Fibroblast of the conjunctiva (primary cell): ENCODE measurements at regions not wholly inside any gene's neighbourhood (a gene's known extent, or its start where the extent isn't known, plus 50 kb on each side); places are given as distances from the start of the nearest gene placed in this dataset.
"Not testable (repeated sequence)": the region's sequence is repeated elsewhere in the genome, so short reads cannot be mapped to it uniquely, and the experiment has no call there.

Source experiments
- DNase-seq: peaks from one replicate; pipeline ENCODE4 v3.0.0-alpha.2; 2010; ENCODE audit warnings: low read depth

DNA sequence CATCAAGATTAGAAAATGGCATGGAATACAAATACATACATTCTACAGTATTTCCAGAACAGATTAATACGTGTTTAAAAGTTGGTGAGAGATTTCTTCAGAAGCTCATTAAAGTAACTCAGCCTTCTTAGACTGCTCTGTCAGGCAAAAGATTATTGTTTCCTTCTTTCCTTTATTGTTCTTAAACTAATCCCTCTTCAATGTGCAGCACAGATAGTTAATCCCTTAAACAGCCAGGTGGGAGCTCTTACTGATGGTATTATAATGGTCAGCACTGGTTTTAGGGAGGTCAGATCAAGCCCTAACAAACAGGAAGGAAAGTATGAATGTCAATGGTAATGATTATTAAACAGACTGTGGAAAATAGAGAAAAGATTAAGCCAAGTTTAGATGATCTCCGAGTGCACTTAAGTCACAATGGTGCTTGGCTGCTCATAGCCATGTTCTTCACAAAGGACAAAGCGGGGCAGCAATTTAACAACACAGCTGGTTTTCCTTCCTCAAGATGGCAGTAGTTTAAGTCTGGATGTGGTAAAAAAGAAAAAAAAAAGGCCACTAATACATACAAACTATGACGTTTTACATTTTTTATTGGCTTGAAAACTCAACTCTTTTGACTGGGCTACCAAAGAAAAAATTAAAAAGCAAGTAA lies 992.6 kb downstream of the PCDH9 start:
- no peak for DNase-seq

DNA sequence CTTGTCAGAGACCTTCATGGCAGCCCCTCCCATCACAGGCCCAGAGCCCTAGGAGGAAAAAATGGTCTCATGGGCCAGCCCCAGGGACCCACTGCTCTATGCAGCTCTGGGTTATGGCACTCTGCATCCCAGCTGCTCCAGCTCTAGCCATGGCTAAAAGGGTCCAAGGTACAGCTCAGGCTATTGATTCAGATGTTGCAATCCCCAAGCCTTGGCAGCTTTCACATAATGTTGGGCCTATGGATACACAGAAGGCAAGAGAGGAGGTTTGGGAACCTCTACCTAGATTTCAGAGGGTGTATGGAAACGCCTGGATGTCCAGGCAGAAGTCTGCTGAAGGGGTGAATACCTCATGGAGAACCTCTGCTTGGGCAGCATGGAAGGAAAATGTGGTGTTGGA lies 996.0 kb downstream of the PCDH9 start:
- DNase-seq = no peak

DNA sequence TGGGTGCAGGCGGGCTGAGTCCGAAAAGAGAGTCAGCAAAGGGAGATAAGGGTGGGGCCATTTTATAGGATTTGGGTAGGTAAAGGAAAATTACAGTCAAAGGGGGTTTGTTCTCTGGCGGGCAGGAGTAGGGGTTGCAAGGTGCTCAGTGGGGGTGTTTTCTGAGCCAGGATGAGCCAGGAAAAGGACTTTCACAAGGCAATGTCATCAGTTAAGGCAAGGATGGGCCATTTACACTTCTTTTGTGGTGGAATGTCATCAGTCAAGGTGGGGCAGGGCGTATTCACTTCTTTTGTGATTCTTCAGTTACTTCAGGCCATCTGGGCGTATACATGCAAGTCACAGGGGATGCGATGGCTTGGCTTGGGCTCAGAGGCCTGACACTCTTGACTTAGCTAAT lies 998.2 kb downstream of the PCDH9 start:
- not testable (repeated sequence) for DNase-seq

DNA sequence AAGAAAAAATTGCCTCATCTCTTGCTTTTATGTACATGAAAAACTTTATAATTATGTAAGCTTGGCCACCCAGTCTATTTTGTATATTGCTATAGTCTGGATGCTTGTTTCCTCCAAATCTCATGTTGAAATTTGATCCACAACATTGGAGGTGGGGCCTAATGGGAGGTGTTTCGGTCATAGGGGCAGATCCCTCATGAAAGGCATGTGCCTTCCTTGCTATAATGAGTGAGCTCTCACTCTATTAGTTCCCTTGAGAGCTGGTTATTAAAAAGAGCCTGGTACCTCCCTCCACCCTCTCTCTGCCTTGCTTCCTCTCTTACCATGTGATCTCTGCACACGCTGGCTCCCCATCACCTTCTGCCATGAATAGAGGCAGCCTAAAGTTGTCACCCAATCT lies 1005.1 kb downstream of the PCDH9 start:
- no peak for DNase-seq

DNA sequence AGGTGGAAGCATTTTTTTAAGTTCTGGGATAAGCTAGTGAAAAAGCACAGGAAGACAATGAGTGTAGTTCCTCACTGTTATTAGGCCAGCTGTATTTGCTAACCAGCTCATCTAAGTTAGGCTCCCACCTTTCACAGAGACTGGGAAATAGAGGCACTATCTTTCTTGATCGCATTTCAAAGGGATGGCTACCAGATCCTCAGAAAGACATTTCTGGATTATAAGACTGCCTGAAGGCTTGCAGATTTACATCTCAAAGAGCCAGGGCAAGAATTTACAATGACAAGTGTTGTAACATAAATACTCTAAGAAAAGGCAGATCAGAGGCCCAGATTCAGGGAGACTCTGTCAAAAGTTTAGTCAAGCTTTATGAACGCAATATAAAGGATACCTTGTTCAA lies 1005.5 kb downstream of the PCDH9 start:
- DNase-seq = no peak

DNA sequence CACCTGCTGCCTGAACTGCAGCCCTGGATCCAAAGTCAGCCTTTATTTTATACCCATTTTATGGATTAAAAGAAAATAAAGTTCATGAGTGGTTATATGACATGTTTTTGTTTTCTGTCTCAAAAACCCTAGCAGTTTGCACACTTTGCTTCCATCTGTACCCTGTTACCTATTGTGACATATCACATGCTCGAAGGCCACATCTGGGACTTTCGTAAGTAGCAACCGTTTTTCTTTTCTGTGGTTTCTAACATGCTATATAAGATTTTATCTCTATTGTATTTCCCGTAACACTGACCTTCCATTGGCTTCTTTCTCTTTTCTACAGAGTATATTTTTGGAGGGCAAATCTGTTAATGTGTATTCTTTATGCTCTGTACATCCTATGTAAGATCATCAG lies 1007.2 kb downstream of the PCDH9 start:
- no peak for DNase-seq

DNA sequence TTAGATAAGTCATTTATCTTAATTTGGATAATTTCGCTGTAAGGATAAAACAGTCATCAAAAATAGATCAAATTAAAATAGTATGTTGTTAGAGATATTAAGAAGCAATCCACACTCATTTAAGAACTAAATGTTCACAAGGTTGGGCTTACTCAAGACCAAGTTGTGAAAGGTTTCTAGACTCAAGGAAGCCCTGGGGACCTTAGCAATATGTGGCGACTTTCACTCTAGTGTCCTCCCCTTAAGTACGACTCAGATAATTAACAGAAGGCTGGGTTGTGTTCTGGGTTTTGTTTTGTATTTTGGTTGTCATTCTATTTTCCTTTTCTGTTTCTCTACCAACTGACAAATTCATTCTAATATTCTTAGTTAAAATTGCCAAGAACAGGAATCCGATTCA lies 1008.0 kb downstream of the PCDH9 start:
- DNase-seq = no peak

DNA sequence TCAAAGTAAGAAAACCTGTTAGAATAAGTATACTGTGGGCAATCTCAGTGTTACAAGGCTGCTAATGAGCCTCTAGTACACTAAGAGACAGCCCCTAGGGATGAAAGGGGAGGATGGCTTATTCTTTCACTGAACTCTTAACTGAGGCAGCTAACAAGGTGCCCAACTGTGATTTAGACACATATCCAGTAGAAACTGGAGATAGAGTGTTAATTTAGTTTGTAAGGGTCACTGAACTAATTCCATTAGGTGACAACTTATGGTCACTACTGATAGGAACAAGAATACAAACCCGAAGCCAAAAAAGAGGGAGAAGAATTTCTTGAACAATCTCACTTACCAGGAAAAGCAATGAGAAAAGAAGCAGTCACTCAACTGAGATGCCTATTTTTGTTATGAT lies 1010.6 kb downstream of the PCDH9 start:
- DNase-seq = no peak

DNA sequence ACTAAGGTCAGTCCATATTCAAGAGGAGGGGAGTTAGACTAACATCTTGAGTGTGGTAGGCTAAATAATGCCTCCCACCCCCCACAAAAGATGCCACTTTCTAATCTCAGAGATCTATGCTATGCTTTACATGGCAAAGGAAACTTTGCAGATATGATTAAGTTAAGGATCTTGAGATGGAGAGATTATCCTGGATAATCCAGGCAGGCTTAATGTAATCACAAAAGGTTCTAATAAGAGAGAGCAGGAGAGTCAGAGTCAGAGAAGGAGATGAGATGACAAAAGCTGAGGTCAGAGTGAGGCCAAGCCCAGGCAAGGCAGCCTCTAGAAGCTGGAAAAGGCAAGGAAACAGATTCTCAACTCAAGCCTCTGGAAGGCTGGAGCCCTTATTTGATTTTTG lies 1011.6 kb downstream of the PCDH9 start:
- no peak for DNase-seq

DNA sequence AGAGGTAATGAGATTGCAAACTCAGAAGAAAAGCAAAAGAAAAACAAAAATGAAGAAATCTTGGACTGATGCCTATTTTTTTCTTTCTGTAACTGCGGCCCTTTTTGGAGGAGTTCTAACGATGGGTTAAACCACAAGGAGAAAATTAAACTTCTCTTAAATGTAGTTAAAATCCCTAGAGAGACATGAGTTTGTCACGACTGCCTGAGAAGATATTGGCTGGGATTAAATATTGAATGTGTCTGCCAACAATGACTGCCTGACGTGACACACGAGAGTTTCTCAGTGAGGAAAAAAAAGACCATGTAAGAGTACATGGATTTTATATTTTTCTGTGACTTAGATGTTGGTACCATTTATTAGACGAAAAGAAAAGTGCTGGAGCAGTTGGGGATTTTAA lies 1013.4 kb downstream of the PCDH9 start:
- no peak for DNase-seq

DNA sequence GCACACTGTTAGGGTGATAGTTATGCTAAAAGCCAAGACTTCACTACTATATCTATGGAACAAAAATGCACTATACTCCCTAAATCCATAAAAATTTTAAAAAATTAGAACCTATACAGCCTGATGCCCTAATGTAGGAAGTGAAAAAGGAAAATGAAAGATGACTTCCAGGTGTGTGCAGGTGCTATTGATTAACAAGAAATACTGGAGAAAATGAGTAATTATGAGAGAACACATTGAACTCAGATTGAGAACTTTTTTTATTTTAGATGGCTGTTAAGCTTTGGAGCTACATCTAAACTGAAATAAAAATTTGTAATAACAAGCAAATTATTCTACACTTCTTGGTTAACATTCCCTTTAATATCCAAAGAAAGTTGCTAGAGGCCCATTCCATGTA lies 1015.7 kb downstream of the PCDH9 start:
- DNase-seq = no peak

DNA sequence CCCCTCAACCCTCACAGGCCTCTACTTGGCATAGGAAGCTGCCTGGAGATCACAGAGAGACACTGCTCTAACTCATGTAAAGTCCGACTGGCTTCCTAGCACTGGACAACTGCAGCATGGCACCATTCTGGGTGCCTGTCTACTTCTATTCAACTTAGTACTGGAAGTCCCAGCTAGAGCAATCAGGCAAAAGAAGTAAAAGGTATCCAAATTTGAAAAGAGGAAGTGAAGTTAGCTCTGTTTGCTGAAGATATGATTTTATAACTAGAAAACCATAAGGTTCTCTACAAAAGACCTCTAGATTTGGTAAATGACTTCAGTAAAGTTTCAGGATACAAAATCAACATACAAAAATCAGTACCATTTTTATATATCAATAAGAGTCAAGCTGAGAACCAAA lies 1017.6 kb downstream of the PCDH9 start:
- no peak for DNase-seq

DNA sequence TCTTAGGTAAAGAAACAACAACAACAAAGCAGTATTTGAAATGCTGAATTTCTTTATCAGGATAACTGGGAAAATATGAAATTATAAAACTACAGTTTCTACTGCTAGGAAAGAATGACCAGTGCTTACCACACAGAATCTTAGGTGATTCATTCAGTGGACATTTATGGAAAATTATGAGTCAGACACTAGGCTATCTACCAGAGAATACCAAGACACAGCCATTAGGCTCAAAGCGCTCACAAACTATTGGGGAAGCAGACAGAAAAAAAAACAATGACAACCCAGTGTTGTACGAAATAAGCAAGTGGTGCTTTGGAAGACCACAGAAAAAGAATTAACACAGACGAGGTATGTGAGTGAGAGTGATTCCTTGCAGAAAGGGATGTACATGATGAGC lies 1019.5 kb downstream of the PCDH9 start:
- peak; percentile 81 for DNase-seq

DNA sequence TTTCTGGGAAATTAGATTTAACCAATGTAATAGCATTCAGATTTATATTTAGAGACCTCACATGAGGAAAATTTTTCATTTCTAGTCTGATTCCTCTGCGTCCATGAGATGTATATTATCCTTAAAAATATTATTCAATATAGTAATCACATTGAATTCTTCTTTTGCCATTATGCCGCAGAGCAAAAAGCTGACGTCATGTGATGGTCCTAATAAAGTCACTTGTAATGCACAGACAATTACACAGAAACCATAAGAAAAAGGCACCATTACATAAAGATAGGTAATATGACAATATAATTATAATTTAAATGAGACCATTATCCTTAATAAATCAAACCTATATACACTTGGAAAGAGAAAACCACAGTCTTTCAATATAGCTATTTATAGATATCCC lies 1021.5 kb downstream of the PCDH9 start:
- DNase-seq = no peak

DNA sequence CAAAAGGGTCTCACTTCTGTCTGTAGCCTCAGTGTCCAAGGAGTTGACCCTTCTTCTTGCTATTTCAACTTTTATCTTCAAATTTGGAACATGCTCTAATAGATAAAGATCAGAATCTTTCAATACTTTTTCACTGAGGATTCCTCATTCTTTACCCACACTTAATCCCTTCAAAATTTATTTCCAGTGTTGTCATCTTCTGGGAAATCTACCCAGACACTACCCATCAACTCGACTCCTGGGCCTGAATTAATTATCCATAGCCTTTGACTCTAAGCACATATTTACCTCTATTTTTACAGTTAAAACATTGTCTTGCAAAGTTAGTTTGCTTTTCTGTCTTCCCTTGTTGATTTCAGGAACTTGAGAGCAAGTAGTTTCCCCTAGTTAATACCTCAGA lies 1022.5 kb downstream of the PCDH9 start:
- DNase-seq = no peak

DNA sequence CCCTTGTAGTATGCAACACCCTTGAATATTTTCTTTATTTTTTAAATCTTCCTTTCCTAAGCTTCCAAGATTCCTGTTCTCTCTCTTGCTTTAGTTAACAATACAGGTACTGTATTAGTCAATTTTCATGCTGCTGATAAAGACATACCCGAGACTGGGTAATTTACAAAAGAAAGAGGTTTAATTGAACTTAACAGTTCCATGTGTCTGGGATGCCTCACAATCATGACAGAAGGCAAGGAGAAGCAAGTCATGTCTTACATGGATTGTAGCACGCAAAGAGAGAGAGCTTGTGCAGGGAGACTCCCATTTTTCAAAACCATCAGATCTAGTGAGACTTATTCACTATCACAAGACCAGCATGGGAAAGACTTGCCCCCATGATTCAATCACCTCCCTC lies 1024.3 kb downstream of the PCDH9 start:
- no peak for DNase-seq

DNA sequence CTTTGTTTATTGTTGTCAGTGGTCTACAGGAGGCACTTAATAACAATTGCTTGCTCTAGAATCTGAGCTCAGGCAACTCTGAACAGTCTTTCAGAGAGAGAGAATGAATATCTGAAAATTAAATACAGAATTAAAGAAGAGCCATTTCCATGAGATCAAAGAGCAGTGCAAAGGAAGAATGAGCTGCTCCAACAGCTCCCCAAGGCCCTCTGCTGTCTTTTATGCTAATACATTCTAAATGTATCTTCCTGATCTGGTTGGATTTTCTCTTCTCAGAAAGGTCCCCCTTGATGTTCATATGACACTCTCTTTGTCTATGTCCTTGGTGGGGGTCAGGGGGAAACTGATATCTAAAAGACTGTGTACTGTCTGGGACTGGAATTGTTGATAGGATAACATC lies 1029.6 kb downstream of the PCDH9 start:
- DNase-seq = no peak

DNA sequence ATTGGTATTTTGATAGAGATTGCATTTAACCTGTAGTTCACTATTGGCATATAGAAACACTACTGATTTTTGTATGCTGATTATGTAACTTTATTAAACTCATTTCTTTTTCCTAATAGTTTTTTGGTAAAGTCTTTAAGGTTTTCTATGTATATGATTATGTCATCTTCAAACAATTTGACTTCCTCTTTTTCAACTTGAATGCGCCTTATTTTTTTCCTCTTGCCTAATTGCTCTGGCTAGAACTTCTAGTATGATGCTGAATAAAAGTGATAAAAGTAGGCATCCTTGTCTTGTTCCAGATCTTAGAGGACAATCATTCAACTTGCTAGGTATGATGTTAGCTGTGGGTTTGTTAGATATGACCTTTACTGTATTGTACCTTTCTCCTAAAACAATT lies 1034.9 kb downstream of the PCDH9 start:
- DNase-seq = no peak

DNA sequence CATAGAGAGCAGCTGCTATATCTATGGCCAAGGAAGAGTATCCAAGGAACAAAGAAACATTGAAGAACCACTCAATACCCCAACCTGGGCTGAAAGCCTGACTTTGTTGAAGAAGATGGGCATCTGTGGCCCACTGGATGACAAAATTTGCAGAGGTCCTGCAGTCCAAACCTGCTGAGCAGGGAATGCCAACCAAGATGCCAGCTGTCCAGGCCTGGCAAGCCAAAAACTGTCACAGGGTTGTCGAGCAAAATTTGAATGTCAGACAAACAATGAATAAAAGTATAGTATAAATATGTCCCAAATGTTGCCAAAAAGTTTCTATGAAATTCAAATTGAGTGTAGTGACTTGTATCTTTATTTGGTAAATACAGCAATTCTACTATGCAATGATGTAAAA lies 1040.2 kb downstream of the PCDH9 start:
- DNase-seq = no peak

DNA sequence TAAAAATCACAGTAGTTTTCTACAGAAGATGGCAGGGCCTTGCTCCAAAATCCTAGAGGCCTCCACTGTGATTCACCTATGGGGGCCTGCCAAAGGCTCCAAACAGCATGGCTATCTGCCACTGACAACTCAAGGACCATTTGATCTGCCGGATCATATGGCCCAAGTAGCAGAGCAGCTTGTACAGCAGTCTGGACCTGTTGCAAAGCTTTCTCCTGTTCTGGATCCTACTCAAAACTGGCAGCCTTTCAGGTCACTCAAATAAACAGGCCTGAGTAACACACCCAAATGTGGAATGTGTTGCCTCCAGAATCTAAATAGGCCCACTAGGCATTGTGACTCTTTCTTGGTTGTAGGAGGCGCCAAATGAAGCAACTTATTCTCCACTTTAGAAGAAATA lies 1049.3 kb downstream of the PCDH9 start:
- DNase-seq = no peak

DNA sequence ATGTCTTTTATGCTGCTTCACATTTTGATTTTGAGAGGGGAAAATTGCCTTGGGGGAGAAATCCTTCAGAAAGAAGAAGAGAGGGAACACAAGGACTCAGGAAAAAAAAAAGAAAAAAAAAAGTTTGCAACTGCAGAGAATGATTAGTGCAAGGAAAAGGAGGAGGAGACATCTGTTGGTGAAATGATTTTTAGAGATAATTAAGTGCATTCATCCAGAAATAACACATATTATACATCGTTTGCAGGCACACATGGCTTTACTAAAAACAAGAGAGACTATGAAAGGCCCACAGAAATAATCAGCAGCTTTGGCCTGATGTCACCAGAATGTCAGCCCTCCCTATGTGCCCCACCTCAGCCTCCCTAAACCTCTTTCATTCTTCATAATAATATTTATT lies 1058.2 kb downstream of the PCDH9 start:
- DNase-seq = no peak

DNA sequence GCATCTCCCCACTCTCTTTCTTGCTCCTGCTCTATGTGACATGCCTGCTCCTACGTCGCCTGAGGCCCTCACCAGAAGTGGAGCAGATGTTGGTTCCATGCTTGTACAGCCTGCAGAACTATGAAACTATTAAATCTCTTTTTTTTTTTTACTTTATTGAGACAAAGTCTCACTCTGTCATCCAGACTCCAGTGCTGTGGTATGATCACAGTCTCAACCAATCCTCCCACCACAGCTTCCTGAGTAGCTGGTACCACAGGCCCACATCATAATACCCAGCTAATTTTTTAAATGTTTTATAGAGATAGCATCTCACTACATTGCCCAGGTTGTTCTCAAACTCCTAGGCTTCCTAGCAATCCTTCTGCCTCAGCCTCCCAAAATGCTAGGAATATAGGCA lies 1067.7 kb downstream of the PCDH9 start:
- no peak for DNase-seq

DNA sequence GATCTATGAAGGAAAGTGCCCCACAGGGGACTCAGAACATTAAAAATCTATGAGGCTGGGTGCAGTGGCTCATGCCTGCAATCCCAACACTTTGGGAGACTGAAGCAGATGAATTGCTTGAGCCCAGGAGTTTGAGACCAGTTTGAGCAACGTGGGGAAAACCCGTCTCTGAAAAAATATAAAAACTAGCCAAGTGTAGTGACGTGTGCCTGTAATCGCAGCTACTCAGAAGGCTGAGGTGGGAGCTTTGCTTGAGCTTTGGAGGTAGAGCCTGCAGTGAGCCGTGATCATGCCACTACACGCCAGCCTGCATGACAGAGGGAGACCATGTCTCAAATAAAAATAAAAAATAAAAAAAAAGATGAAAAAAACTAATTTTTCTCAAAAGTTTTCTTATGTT lies 1070.6 kb downstream of the PCDH9 start:
- DNase-seq = no peak

DNA sequence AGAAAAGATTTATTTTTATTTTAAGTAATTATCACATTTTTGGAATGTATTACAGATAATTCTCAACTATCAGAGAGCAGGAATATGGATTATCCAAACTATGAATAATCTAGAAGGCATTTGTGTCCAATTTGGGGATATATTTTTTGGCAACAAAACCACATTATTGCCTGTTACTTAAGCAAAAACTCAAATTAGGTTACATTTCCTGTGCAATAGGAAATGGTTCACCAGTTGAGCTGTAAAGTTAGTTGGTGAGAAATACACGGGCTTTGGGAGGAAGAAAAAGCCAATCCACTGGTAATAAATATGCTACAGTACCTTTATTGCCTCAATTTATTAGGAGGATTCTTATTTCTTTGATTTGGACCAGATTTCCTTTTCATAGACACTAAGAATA lies 1075.2 kb downstream of the PCDH9 start:
- no peak for DNase-seq

DNA sequence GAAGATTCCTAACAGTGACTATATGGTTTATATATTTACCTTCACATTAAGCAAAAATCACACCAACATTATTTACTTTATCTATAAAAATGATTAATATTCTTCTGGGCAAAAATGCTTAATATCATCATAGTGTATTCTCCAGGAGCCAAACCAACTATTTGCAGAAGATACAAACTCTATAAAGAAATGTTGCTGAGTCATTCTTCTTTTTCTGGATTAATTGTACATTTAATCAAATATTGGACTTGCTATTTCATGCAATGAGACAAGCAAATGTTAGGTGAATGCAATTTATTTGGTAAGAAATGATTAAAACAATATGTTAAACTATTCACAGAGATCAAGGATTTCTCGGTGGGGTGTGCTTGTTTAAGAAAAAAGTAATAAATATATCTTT lies 1075.8 kb downstream of the PCDH9 start:
- DNase-seq = no peak
